ENCODE measurements at regions not wholly inside any gene's neighbourhood (a gene's known extent, or its start where the extent isn't known, plus 50 kb on each side); places are given as distances from the start of the nearest gene placed in this dataset.

DNA sequence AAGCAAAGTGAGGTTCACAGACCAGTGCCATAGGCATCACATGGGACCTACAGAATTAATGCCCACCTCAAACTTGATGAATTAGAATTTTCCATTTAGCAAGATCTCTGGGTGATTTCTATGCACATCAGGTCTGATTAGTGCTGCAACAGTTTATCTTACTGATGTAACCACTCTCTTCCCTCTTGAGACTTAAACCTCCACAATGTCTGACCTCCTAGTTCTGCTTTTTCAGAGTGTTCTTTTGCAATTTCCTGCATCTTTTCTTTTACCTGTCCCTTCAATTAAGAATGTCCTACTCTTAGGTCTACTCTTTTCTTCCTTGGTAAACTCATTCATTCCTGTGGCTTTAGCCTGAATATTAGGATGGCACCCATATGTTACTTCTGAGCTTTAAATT, 615.3 kb downstream of the TFAP2A start:
- TF ChIP-seq, protein P1, sequence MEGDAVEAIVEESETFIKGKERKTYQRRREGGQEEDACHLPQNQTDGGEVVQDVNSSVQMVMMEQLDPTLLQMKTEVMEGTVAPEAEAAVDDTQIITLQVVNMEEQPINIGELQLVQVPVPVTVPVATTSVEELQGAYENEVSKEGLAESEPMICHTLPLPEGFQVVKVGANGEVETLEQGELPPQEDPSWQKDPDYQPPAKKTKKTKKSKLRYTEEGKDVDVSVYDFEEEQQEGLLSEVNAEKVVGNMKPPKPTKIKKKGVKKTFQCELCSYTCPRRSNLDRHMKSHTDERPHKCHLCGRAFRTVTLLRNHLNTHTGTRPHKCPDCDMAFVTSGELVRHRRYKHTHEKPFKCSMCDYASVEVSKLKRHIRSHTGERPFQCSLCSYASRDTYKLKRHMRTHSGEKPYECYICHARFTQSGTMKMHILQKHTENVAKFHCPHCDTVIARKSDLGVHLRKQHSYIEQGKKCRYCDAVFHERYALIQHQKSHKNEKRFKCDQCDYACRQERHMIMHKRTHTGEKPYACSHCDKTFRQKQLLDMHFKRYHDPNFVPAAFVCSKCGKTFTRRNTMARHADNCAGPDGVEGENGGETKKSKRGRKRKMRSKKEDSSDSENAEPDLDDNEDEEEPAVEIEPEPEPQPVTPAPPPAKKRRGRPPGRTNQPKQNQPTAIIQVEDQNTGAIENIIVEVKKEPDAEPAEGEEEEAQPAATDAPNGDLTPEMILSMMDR (IDR thresholded peaks at IDR 0.05): no peak
- no peak for TF ChIP-seq POLR2A (IDR thresholded peaks at IDR 0.05)
